ENCODE measurements at regions not wholly inside any gene's neighbourhood (a gene's known extent, or its start where the extent isn't known, plus 50 kb on each side); places are given as distances from the start of the nearest gene placed in this dataset.

GRCh38 chr2:126792186-126792585 lies 106.5 kb upstream of the TEX51 start:
- DNase-seq (ENCODE audit: low read depth in 4 of 4, low spot score in 3 of 4): no peak

DNA sequence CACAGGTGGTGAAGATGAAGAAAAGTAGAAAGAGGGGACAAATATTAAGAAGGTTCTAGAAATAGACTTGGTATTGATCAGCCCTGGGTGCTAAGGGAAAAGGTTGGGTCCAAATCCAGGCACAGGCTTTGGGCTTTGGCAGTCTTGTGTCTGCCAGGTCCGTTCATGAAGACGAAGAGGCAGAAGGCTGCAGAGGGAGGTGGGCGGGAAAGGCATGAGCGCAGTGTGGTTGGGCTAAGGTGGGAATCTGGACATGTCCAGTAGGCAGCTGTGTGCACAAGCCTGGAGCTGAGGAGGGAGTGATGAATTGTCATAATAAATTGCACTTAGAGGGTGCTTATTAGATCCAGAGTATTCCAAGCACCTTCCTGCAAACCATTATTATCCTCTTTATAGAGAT lies 105.7 kb upstream of the TEX51 start:
- DNase-seq (ENCODE audit: low read depth in 4 of 4, low spot score in 3 of 4): no peak

- DNase-seq (ENCODE audit: low read depth in 4 of 4, low spot score in 3 of 4): no peak
Measured at GRCh38 chr2:126793885-126794613, 104.6 kb upstream of the TEX51 start.

DNA sequence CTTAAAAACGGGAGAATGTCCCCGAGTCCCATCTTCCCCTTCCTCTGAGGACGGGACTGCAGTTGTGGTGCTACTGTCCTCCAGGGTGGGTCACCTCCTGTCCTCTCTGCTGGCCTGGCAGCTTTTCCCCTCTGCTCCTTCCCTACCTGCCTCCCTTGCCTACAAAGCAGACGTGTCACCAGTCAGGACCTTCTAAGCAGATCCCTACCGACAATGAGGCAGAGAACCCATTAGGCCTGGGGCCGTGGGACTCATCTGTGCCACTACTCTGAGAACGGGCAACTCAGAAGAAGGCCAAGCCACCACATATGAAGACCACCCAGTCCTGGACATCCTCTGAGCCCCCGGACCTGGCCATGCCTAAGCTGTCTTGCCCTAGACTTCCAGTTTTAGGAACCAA lies 103.0 kb upstream of the TEX51 start:
- DNase-seq (ENCODE audit: low read depth in 4 of 4, low spot score in 3 of 4): no peak

- no peak for DNase-seq (ENCODE audit: low read depth in 4 of 4, low spot score in 3 of 4)
Measured at GRCh38 chr2:126796931-126797621, 101.6 kb upstream of the TEX51 start.

GRCh38 chr2:126797622-126798275 lies 100.9 kb upstream of the TEX51 start:
- DNase-seq (ENCODE audit: low read depth in 4 of 4, low spot score in 3 of 4): no peak

GRCh38 chr2:126798276-126799140 lies 100.2 kb upstream of the TEX51 start:
- DNase-seq (ENCODE audit: low read depth in 4 of 4, low spot score in 3 of 4): no peak

DNA sequence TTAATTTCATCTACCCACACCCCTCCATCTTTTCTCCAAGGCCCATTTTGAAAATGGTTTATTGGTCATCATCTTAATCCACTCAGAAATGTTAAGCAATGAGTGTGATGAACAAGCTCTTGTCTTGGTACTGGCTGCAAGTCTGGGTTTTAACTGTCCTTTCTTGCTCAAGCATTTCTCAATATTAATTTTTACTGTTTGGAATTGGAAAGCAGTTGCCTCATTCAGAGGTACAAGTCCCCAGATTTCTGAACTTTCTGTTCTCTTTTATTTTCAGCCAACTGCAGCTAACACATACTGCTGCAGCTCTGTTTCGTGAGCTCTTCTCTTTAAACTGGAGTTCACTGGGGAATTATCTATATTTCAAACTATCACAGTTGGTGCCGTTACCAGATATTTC lies 99.4 kb upstream of the TEX51 start:
- DNase-seq (ENCODE audit: low read depth in 4 of 4, low spot score in 3 of 4): no peak

DNA sequence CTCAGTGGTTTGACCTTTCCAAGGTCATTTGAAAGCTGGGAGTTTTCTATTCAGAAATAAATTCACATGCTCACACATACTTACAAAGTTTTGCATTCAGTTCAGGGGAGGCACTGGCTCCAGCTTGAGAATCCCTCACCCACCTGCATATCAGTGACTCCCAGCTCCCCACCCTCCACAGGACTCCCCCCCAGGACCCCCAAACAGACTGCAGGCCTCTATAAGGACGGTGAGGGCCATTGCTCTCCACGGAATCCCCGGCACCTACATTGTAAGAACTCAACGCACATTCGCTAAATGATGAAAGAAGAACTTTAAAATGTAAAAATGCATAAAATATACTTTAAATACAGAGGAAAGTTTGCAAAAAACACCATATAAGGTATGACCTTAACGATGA lies 97.2 kb upstream of the TEX51 start:
- DNase-seq (ENCODE audit: low read depth in 4 of 4, low spot score in 3 of 4): no peak

DNA sequence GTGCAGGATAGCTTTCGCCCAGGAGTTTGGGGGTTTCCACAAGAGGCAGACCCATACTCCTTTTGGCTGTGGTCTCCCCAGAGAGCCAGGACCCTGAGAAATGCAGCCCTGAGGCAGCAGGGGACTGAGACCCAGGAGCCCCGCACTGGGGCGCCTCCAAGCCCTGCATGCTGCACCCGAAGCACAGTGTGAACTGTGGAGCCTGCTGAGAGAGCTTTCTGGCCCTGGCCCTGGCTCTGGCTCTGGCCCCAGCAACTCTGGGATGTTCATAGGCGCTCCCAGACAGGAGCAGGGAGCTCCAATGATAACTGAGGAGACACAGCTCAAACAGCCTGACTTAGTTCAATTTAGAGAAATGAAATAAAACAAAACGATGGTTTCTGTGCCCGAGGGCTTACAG lies 96.4 kb upstream of the TEX51 start:
- no peak for DNase-seq (ENCODE audit: low read depth in 4 of 4, low spot score in 3 of 4)

- no peak for DNase-seq (ENCODE audit: low read depth in 4 of 4, low spot score in 3 of 4)
Measured at GRCh38 chr2:126802774-126803433, 95.8 kb upstream of the TEX51 start.

DNA sequence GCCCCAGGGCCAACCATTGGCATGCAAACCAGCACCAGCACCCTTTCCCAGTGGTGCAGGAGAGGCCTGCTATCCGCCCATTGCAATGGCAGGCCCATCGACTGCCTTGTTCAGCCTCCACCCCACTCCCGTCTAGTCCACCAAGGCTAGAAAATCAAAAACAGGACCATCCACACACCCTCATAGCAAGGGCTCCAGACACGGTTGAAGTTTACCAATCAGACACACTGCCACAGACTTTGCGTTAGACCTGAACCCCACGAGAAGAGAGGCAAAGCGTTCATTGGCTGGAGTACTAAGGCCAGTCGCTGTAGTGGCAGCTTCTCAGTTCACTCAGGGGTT lies 95.3 kb upstream of the TEX51 start:
- DNase-seq (ENCODE audit: low read depth in 4 of 4, low spot score in 3 of 4): no peak

DNA sequence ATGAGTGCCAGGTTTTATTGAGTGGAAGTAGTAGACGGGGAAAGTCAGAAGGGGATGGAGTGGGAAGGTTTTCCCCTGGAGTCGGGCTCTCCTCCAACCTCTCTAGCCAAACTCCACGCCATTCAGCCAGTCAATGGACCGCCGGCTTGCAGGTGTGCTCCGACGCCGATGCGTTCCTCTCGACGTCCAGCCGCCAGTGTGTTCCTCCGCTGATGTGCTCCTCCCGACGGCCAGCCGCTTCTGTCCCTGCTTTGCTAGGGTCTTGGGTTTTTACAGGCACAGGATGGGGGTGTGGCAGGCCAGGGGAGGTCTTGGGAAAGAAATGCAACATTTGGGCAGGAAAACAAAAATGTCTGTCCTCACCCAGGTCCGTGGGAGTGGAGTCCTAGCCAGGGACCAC lies 94.3 kb upstream of the TEX51 start:
- no peak for DNase-seq (ENCODE audit: low read depth in 4 of 4, low spot score in 3 of 4)

GRCh38 chr2:126808929-126809328 lies 89.8 kb upstream of the TEX51 start:
- DNase-seq (ENCODE audit: low read depth in 4 of 4, low spot score in 3 of 4): no peak

GRCh38 chr2:126809340-126809739 lies 89.3 kb upstream of the TEX51 start:
- DNase-seq (ENCODE audit: low read depth in 4 of 4, low spot score in 3 of 4): no peak

- DNase-seq (ENCODE audit: low read depth in 4 of 4, low spot score in 3 of 4): no peak
Measured at GRCh38 chr2:126810001-126810400, 88.7 kb upstream of the TEX51 start.

DNA sequence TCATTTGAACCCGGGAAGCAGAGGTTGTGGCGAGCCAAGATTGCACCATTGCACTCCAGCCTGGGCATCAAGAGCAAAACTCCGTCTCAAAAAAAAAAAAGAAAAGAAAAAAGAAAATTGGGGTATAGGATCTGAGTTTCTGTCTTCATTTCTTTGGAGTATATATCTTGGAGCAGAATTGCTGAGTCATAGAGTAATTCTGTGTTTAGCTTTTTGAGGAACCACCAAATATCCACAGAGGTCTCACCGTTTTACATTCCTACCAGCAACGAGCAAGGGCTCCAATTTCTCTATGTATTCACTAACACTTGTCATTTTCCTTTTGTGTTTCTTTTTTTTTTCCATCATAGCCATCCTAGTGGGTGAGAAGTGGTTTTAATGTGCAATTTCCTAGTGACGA lies 87.6 kb upstream of the TEX51 start:
- no peak for DNase-seq (ENCODE audit: low read depth in 4 of 4, low spot score in 3 of 4)

DNA sequence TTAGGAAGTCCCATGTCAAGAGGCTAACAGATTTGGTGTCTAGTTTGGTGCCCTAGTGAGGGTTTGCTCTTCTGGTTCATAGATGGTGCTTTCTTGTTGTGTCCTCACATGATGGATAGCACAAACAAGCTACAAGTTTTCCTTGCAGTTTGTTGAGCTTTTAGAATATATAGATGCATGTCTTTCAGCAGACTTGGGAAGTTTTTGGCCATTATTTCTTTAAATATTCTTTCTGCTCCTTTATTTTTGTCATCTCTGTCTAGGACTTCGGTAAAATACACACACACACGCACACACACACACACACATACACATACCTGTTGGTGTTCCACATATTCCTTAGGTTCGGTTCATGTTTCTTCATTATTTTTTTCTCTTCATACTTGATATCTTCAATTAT lies 81.5 kb upstream of the TEX51 start:
- no peak for DNase-seq (ENCODE audit: low read depth in 4 of 4, low spot score in 3 of 4)

GRCh38 chr2:126822115-126822514 lies 76.6 kb upstream of the TEX51 start:
- DNase-seq (ENCODE audit: low read depth in 4 of 4, low spot score in 3 of 4): no peak

DNA sequence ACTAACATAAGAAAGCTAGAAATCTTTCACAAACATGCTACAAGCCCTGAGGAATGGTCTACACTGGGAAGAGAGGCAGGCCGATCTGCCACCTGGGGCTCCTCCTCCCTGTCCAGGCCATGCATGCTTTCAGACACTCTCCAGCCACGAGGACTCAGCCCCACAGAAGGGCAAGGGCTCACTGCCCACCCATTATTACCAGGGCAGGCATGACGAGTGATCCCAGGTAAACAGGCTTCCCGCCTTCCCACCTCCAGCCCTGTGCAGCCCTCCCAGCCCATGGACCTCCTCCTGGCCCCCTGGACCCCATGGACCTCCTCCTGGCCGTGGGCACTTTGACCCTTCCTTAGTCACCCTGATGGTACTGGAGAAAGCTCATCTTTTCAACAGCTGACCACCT lies 75.8 kb upstream of the TEX51 start:
- DNase-seq (ENCODE audit: low read depth in 4 of 4, low spot score in 3 of 4): no peak

- no peak for DNase-seq (ENCODE audit: low read depth in 4 of 4, low spot score in 3 of 4)
Measured at GRCh38 chr2:126823951-126824350, 74.7 kb upstream of the TEX51 start.
